ENCODE measurements at regions not wholly inside any gene's neighbourhood (a gene's known extent, or its start where the extent isn't known, plus 50 kb on each side); places are given as distances from the start of the nearest gene placed in this dataset.

DNA sequence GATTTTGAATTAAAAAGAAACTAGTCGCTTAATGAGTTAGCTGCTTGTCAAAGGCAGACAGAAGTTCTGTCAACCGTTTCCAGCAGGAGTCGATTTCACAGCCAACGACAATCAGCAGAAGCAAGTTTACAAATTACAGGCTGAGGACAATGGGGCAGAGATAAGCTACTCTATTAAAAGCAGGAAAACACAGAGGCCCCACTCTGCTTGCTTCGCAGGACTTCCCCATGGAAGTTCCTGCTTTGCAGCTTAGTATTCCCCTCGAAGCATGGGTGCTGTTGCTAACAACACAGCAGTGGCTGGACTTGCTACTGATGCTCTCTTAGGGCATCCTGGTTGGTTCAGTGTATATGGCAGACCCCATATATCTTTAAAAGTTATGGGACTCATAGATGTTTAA is 50.8 kb upstream of the KLF6 start:
- no peak for DNase-seq (ENCODE audit: low read depth, low spot score)

DNA sequence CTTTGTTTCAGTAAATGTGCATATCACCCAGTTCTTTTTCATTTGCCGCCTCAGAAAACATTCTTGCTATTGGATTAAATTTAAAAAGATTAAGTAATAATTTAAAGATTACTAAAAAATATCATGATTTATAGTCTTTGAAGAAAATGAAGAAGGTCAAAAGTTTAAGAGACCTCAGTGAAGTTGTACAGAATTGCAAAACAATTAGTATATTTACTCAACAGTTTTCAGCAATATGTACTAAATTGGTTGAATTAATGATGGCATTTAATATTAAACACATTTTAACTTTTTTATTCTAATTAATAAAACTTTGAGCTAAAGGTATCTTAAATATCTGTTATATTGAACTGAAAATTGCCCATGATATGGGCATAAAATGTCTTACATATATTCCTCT is 49.9 kb upstream of the KLF6 start:
- no peak for DNase-seq (ENCODE audit: low read depth, low spot score)

Data from astrocyte of the hippocampus (primary cell).